H9 (cell line): ENCODE measurements at regions not wholly inside any gene's neighbourhood (a gene's known extent, or its start where the extent isn't known, plus 50 kb on each side); places are given as distances from the start of the nearest gene placed in this dataset.

Experiments used
- DNase-seq: peaks from one replicate; pipeline ENCODE4 v3.0.0-alpha.2; 2017
- H2AFZ ChIP-seq: one replicate; pipeline ENCODE4 v1.6.1; 2013; ENCODE audit warnings: mild to moderate bottlenecking, low read length, control low read depth, moderate library complexity
- H2AK5ac ChIP-seq: 2 replicates; pipeline ENCODE4 v1.6.1; 2013; ENCODE audit warnings: low read length, control low read depth, mixed read lengths; ENCODE audit not compliant: insufficient read length
- H2BK120ac ChIP-seq: one replicate; pipeline ENCODE4 v1.6.1; 2013; ENCODE audit warnings: low read depth, mild to moderate bottlenecking, low read length, control low read depth, inconsistent platforms; ENCODE audit not compliant: poor library complexity, severe bottlenecking
- H2BK12ac ChIP-seq: 2 replicates; pipeline ENCODE4 v1.6.1; 2013; ENCODE audit warnings: low read length, control low read depth, mixed read lengths, low read depth; ENCODE audit not compliant: insufficient read length
- H2BK15ac ChIP-seq: 2 replicates; pipeline ENCODE4 v1.6.1; 2013; ENCODE audit warnings: low read depth, low read length, control low read depth
- H2BK20ac ChIP-seq: one replicate; pipeline ENCODE4 v1.6.1; 2013; ENCODE audit warnings: low read depth, mild to moderate bottlenecking, low read length, control low read depth, inconsistent platforms; ENCODE audit not compliant: poor library complexity, severe bottlenecking
- H2BK5ac ChIP-seq: 2 replicates; pipeline ENCODE4 v1.6.1; 2013; ENCODE audit warnings: low read length, control low read depth, mixed read lengths; ENCODE audit not compliant: insufficient read length
- H3K14ac ChIP-seq: 2 replicates; pipeline ENCODE4 v1.6.1; 2013; ENCODE audit warnings: low read length, control low read depth; ENCODE audit not compliant: insufficient read depth
- H3K18ac ChIP-seq: 2 replicates; pipeline ENCODE4 v1.6.1; 2013; ENCODE audit warnings: low read depth, mild to moderate bottlenecking, mixed read lengths, low read length, control low read depth; ENCODE audit not compliant: insufficient read length
- H3K23ac ChIP-seq: 2 replicates; pipeline ENCODE4 v1.6.1; 2013; ENCODE audit warnings: low read length, control low read depth, mixed read lengths, low read depth; ENCODE audit not compliant: insufficient read length
- H3K23me2 ChIP-seq: 2 replicates; pipeline ENCODE4 v1.6.1; 2013; ENCODE audit warnings: low read depth, mild to moderate bottlenecking, mixed read lengths, low read length, control low read depth; ENCODE audit not compliant: insufficient read length, poor library complexity, severe bottlenecking
- H3K27ac ChIP-seq: 2 replicates; pipeline ENCODE4 v1.5.1; 2013; ENCODE audit warnings: low read length, control low read depth, mixed read lengths, low read depth; ENCODE audit not compliant: insufficient read length
- H3K27me3 ChIP-seq: 2 replicates; pipeline ENCODE4 v1.6.1; 2013; ENCODE audit warnings: low read length, control low read depth, inconsistent platforms; ENCODE audit not compliant: insufficient read depth
- H3K4ac ChIP-seq: 2 replicates; pipeline ENCODE4 v1.6.1; 2013; ENCODE audit warnings: low read depth, mild to moderate bottlenecking, control low read depth, inconsistent platforms, low read length, moderate library complexity
- H3K4me1 ChIP-seq: 2 replicates; pipeline ENCODE4 v1.6.1; 2013; ENCODE audit warnings: low read length, control low read depth, inconsistent platforms; ENCODE audit not compliant: insufficient read depth
- H3K4me2 ChIP-seq: 2 replicates; pipeline ENCODE4 v1.6.1; 2013; ENCODE audit warnings: low read length, control low read depth, mixed read lengths; ENCODE audit not compliant: insufficient read length, insufficient read depth
- H3K56ac ChIP-seq: 2 replicates; pipeline ENCODE4 v1.6.1; 2013; ENCODE audit warnings: low read depth, mild to moderate bottlenecking, mixed read lengths, low read length, control low read depth; ENCODE audit not compliant: insufficient read length
- H3K79me1 ChIP-seq: 2 replicates; pipeline ENCODE4 v1.6.1; 2013; ENCODE audit warnings: low read depth, mild to moderate bottlenecking, moderate library complexity, low read length, control low read depth, inconsistent platforms; ENCODE audit not compliant: insufficient read depth, poor library complexity, severe bottlenecking
- H3K79me2 ChIP-seq: 2 replicates; pipeline ENCODE4 v1.6.1; 2013; ENCODE audit warnings: low read length, control low read depth, inconsistent platforms; ENCODE audit not compliant: insufficient read depth
- H3K9ac ChIP-seq: 2 replicates; pipeline ENCODE4 v1.6.1; 2013; ENCODE audit warnings: low read length, control low read depth, mixed read lengths; ENCODE audit not compliant: insufficient read length; ENCODE audit errors: extremely low read depth
- H3K9me3 ChIP-seq: one replicate; pipeline ENCODE4 v1.6.1; 2013; ENCODE audit warnings: low read depth, low read length, inconsistent platforms; ENCODE audit not compliant: control insufficient read depth
- H3T11ph ChIP-seq: one replicate; pipeline ENCODE4 v1.6.1; 2013; ENCODE audit warnings: mild to moderate bottlenecking, low read length, control low read depth, inconsistent platforms
- H4K20me1 ChIP-seq: one replicate; pipeline ENCODE4 v1.6.1; 2013; ENCODE audit not compliant: control insufficient read depth, insufficient read length, insufficient read depth
- H4K5ac ChIP-seq: 2 replicates; pipeline ENCODE4 v1.6.1; 2013; ENCODE audit warnings: low read depth, mild to moderate bottlenecking, mixed read lengths, low read length, control low read depth; ENCODE audit not compliant: insufficient read length
- H4K8ac ChIP-seq: replicated peaks from 2 replicates; pipeline ENCODE4 v1.6.1; 2013; ENCODE audit warnings: low read length, control low read depth, mixed read lengths, low read depth; ENCODE audit not compliant: insufficient read length
- H4K91ac ChIP-seq: 2 replicates; pipeline ENCODE4 v1.6.1; 2013; ENCODE audit warnings: low read depth, mild to moderate bottlenecking, moderate library complexity, mixed read lengths, low read length, control low read depth; ENCODE audit not compliant: insufficient read length
- H3K27ac Mint-ChIP-seq, 3 experiments: 2 replicates in 2 of 3; 3 replicates in 1 of 3; pipeline ENCODE4 v1.8.0; 2020 to 2021; ENCODE audit warnings: mixed read lengths in 3 of 3, mild to moderate bottlenecking in 1 of 3, moderate library complexity in 1 of 3
- H3K27me3 Mint-ChIP-seq: 2 replicates; pipeline ENCODE4 v1.8.0; 2021; ENCODE audit warnings: low read depth, mild to moderate bottlenecking, moderate library complexity, mixed read lengths
- H3K36me3 Mint-ChIP-seq, 3 experiments: 2 replicates in 2 of 3; 3 replicates in 1 of 3; pipeline ENCODE4 v1.8.0; 2020 to 2021; ENCODE audit warnings: low read depth in 3 of 3, mixed read lengths in 3 of 3; ENCODE audit not compliant: insufficient read depth in 1 of 3
- H3K4me1 Mint-ChIP-seq, 2 experiments: 2 replicates each; pipeline ENCODE4 v1.8.0; 2020; ENCODE audit warnings: mixed read lengths in 2 of 2
- H3K4me3 Mint-ChIP-seq, 2 experiments: 2 replicates in 1 of 2; 3 replicates in 1 of 2; pipeline ENCODE4 v1.8.0; 2020 to 2021; ENCODE audit warnings: mild to moderate bottlenecking in 2 of 2, mixed read lengths in 2 of 2, moderate library complexity in 1 of 2
- H3K9me3 Mint-ChIP-seq, 2 experiments: 2 replicates in 1 of 2; 3 replicates in 1 of 2; pipeline ENCODE4 v1.8.0; 2020; ENCODE audit warnings: mild to moderate bottlenecking in 2 of 2, mixed read lengths in 2 of 2, moderate library complexity in 1 of 2
- CTCF ChIP-seq: fragments of 200-600 bp; sonication (generic); conservative IDR thresholded peaks from 3 replicates; pipeline ENCODE4 v1.8.0; 2021; ENCODE audit warnings: antibody characterized with exemption, mild to moderate bottlenecking
- WGBS: extraction: QIAGEN DNeasy Blood & Tissue Kit; methylation state at CpG from one replicate; pipeline ENCODE4 v1.1.7; 2013; ENCODE audit warnings: missing lambda C conversion rate, low lambda C conversion rate, mixed read lengths; ENCODE audit not compliant: insufficient read length; ENCODE audit errors: extremely low coverage; 5-methylcytosine and 5-hydroxymethylcytosine counted together

- Histone ChIP-seq H2BK20ac (no peak overlapping the region), H2AFZ (no peak overlapping the region), H2BK15ac (no peak overlapping the region), H3K9ac (no peak overlapping the region), H2BK120ac (no peak overlapping the region), H3T11ph (no peak overlapping the region), H3K18ac (no peak overlapping the region), H3K23ac (no peak overlapping the region), H2BK5ac (no peak overlapping the region), H3K9me3 (no peaks in the 10 kb centered on the region), H3K79me2 (no peaks in the 10 kb centered on the region), H3K4me2 (no peak overlapping the region), H4K91ac (no peak overlapping the region), H3K14ac (no peak overlapping the region), H3K23me2 (no peaks in the 10 kb centered on the region), H3K79me1 (no peaks in the 10 kb centered on the region), H2AK5ac (no peak overlapping the region), H3K56ac (no peak overlapping the region), H3K27me3 (no peaks in the 10 kb centered on the region), H4K20me1 (no peaks in the 10 kb centered on the region), H3K4ac (no peak overlapping the region), H3K27ac (no peak overlapping the region), H2BK12ac (no peak overlapping the region), H4K8ac (no peak overlapping the region), H4K5ac (no peak overlapping the region), H3K4me1 (no peaks in the 10 kb centered on the region)
- no peak overlapping the region for H3K4me3 Mint-ChIP-seq
- H3K4me1 Mint-ChIP-seq = no peaks in the 10 kb centered on the region
- H3K27ac Mint-ChIP-seq = no peak overlapping the region
- H3K36me3 Mint-ChIP-seq = no peaks in the 10 kb centered on the region
- no peak for DNase-seq
- H3K27me3 Mint-ChIP-seq = peaks cover 10% of the 10 kb centered on the region
- H3K9me3 Mint-ChIP-seq = no peaks in the 10 kb centered on the region
- no peak for TF ChIP-seq CTCF
- WGBS = no CpG with 5 or more reads among the region's 15 CpGs
Observed at GRCh38 chr5:3381206-3381825, 214.3 kb upstream of the IRX1 start.
